ENCODE measurements at regions not wholly inside any gene's neighbourhood (a gene's known extent, or its start where the extent isn't known, plus 50 kb on each side); places are given as distances from the start of the nearest gene placed in this dataset.
"Not testable (repeated sequence)": the region's sequence is repeated elsewhere in the genome, so short reads cannot be mapped to it uniquely, and the experiment has no call there.

DNA sequence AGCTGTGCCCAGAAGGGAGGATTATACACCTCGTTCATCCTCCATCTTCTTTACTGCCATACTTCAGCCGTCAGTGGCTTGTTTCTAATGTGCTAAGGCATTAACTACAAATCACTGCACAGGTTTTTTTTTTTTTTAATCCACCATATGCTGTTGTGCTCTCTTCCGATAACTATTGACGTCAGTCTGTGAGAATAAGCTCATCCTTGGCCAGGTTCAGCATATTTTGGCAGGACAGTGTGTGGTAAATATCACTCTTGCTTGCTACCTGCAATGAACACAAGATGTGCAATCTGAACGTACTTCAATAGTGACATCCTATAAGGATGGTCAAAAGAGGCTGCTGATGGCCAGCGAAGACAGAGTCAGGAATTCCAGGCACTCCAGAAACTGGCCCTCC lies 2030.7 kb upstream of the PCDH20 start:
- DNase-seq (ENCODE audit: low read depth in 2 of 2): no peak

DNA sequence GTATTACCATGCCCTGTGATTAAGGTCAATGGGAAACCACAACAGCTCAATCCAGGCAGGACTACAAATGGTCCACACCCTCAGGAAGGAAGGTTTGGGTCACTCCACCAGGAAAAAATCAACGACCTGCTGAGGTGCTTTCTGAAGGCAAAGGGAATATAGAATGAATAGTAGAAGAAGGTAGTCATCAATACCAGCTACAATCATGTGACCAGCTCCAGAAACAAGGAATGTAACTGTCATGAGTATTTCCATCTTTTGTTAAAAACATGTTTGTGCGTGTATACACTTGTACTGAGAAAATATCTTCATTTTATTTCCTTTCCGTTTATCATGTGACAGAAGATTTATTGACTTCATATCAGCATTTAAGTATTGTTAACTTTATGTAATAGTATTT lies 2028.6 kb upstream of the PCDH20 start:
- not testable (repeated sequence) for DNase-seq (ENCODE audit: low read depth in 2 of 2)

DNA sequence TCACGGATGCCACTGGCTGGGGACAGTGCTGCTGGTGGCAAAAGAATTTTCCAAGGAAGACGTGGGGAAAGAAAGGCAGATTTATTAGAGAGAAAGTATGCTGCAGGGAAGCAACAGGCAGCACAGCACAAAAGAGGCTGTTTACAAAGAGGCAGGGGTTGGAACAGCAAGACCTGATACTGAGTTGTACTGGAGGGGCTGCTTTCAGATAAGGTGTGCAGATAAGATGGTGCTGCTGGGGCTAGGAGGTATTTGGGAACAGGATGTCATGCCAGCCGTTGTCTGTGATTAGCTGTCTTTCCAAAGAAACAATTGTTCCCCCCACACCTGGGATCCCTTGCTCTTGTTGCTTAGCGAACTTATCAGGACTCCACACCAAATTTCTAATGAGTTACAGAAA lies 2023.3 kb upstream of the PCDH20 start:
- no peak for DNase-seq (ENCODE audit: low read depth in 2 of 2)

DNA sequence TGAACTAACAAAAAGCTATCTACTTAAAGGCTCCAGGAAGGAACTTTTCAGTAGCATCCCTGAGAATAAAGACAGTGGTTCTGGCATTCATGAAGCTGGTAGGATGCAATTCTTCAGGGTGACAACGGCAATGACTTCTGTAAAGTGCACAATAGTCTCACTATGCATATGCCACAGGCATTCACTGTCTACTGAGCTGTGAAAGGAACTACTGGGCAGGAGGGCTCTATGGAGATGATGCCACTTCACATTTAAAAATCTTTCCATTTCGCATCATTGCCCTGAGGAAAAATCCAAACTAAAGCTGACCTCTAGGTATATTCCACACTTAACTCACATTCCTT lies 2020.6 kb upstream of the PCDH20 start:
- no peak for DNase-seq (ENCODE audit: low read depth in 2 of 2)

DNA sequence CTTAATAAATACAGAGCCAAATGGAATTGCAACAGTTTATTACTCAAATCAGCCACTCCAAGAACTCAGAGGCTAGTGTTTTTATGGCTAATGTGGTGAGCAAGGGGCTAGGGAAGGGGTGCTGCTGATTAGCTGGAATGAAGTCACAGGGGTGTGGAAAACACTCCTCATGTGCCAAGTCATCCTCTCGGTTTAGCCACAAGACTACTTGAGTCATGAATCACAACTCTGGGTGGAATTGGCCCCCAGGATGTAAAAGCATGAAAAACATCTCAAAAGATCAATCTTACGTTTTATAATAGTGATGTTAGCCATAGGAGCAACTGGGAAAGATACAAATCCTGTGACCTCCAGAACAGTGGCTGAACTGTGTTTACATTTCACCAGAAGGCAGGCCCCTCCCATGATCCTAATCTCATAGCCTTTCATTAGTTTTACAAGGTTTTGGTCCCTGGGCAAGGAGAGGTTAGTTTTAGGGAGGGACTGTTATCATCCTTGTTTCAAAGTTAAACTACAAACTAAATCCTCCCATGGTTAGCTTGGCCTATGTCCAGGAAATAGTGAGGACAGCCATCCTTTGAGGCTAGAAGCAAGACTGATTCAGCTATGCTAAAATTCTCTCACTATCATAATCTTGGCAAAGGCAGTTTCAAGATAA lies 2020.1 kb upstream of the PCDH20 start:
- DNase-seq (ENCODE audit: low read depth in 2 of 2): peak; percentile 99

DNA sequence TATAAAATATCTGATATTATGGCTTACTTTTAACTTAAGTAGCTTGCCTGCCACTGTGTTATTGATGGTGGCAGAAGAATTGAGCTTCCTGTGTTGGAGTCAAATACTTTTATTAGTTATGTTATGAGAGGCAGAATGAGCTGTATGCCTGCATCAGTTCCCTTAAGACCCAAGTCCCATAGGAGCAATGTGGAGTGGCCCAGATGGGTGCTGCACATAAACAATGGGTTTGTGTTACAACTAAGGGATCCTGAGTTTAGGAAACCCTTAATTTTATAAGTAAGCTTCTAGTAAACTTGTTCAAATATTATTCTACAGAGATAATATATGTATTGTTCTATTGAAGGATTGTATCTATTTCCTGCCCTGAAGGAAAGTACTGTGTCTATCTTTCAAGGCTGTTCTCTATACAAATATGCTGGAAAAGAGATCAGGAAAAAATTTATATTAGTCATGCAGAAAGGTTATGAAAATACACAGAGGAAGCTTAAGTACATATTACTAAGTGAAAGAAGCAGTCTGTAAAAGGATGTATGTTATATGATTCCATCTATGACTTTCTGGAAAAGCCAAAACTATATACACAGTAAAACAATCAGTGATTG lies 2018.0 kb upstream of the PCDH20 start:
- DNase-seq (ENCODE audit: low read depth in 2 of 2): no peak

DNA sequence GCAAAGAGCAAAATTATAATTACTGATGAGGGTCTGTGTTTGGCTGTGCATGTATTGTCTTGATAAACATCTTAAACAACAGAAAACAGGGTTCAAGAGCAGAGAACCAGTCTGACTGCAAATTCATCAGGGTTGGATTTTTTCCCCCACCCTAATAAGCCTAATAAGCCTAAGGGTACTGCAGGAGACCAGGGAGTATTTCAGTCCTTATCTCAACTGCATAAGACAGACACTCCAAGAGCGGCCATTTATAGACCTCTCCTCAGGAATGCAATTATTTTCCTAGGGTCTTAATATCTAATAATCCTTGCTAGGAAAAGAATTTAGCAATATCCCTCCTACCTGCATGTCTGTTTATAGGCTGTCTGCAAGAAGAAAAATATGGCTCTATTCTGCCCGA lies 2011.5 kb upstream of the PCDH20 start:
- DNase-seq (ENCODE audit: low read depth in 2 of 2): no peak

DNA sequence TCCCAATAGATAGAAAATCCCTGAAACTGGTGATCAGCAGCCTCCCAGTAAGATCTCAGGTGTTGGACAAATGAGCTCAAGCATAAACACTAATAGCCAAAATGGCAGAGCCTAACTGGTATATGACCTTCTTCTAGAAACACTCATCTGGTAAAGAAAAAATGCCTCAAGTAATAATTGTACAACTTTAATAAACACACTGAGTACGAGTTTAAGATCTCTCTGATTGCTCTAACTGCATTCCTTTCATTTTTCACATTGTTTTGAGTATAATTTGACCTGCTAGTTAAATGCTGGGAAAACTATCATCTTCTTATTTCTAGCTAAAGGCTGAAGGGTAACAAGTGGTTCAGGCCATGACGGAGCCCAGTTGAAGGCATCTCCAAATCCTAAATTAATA lies 2009.5 kb upstream of the PCDH20 start:
- DNase-seq (ENCODE audit: low read depth in 2 of 2): no peak

DNA sequence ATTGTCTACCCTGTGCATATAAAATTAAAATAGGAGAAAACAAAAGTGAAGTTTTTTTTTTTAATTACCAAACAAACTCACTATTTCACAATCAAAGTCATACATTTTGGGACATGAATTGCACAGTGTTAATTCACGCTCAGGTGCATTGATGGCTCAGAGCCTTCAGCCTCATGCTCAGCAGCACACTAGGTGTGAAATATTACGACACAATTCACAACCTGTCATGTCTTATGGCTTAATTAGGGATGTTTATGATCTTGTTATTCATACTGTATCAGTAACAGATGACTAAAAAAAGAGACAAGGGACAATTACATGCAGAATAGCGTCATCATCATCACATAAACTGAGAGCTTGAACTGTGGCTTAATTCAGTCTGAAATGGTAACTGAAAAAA lies 2005.5 kb upstream of the PCDH20 start:
- DNase-seq (ENCODE audit: low read depth in 2 of 2): no peak

DNA sequence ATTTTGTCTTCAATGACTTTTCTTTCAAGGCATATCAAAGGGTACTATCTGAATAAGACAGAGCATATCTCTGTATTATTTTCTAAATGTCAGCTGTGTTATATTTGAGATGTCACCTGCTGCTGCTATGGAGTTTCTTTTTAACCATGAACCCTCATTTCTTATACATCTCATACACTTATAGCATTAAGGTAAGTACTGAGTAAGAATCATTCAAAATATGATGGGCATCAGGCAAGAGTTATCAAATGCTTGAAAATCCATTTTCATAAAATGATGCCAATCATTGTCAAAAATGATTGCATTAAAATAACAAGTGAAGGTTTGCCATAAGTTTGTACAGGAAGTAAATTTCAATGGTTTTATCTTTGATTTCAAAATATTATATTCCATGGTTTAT lies 2005.0 kb upstream of the PCDH20 start:
- DNase-seq (ENCODE audit: low read depth in 2 of 2): no peak

DNA sequence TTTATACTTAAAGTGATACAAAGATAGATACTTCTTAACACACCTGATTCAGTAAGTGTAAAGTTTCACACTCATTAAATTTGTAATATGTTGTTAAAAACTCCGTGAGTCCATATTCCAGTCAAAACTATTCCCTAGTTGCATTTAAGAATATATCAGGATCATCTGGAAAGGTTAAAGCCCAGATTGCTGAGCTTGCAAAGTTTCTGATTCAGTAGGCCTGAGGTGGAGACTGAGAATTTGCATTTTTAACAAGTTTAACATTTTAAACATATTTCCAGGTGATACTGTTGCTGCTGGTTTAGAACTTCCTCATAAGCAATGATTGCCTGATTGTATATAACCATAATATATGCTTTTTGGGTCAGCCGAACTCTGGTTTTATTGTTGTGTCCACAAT lies 1998.6 kb upstream of the PCDH20 start:
- no peak for DNase-seq (ENCODE audit: low read depth in 2 of 2)

DNA sequence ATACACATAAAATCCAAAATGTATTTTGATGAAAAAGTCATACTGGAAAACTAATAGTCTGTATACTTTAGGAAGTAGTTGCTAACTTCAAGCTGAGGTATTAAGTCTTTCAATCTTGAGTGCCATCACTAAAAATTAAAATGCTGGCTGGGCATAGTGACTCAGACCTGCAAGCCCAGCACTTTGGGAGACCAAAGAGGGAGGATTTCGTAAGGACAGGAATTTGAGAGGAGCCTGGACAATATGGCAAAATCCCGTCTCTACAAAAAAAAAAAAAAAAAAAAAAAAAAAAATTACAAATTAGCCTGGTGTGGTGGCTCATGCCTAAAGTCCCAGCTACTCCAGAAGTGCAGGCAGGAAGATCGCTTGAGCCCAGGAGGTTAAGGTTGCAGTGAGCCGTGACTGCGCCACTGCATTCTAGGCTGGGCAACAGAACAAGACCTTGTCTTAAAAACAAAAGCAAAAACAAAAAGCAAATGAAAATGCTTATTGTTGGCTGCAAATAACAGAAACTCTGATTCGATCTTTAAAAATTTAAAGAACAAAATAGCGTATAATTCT lies 1994.2 kb upstream of the PCDH20 start:
- no peak for DNase-seq (ENCODE audit: low read depth in 2 of 2)

DNA sequence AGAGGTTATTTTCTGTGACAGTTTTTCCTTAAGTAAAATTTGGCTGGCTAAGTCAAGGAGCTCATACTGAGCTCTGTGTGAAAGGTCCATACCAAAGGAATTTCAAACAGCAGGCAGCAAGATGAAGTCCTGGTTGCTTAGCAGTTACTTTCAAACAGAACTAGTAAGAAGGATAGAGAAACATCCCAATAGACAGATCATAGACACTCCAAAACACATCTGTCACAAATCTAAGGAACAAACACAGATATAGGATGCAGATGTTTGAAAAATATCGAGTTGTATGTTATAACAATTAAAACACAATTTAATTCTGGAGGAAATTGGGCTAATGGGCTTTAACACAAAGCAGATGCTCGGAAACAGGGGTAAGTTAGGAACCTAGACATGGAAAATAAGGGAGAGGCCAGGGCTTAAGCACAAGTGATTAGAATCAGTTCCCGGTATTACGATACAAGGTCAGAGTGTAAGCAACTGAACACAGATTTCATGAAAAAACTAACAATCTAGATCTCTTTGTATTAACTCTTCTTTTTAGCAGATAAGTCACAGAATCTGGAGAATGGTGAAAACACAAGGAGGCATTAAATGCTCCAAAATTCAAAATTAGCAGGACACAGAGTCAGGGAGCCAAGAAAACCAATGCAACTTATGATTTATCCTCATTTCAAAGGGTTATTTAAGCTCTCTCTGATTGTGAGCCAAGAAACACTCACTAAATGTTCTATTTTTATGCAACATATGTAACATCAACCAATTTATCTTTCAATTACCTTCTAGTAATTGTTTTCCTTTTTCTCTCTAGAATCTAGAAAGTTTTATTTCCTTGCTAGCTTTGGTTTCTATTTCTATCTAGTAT lies 1992.9 kb upstream of the PCDH20 start:
- peak in 1 of 2 experiments; percentile 20 for DNase-seq (ENCODE audit: low read depth in 2 of 2)

DNA sequence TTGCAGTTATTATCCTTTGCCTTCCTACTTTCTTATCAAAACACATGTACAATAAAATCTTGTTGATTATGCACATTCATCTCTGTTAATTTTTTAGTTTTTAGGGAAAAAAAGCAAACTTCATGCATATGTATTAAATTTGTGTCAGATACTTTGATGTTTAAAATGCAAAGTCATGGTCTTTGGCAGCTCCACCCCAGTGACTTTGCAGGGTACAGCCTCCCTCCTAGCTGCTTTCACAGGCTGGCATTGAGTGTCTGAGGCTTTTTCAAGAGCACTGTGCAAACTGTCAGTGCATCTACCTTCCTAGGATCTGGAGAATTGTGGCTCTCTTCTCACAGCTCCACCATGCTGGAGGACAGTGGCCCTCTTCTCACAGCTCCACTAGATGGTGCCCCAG lies 1988.1 kb upstream of the PCDH20 start:
- no peak for DNase-seq (ENCODE audit: low read depth in 2 of 2)

DNA sequence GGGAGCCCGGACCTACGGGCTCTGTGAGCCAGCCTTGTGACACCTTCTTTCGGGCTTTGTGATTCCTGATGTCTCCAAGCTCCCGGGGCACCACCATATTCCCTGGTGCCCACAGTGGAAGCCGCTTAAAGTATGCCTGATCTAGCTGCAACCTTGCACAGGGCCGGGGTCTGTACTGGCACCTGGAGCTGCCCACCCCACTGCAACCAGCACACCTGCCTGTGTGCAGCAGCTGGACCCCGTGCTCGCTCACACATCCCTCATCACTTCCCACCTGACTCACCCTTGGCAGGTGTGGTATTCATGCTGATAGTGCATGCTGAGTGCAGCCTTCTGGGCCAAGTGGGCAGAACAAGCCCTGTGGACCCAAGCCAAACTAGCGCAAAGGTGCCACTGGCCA lies 1981.1 kb upstream of the PCDH20 start:
- DNase-seq (ENCODE audit: low read depth in 2 of 2): no peak

DNA sequence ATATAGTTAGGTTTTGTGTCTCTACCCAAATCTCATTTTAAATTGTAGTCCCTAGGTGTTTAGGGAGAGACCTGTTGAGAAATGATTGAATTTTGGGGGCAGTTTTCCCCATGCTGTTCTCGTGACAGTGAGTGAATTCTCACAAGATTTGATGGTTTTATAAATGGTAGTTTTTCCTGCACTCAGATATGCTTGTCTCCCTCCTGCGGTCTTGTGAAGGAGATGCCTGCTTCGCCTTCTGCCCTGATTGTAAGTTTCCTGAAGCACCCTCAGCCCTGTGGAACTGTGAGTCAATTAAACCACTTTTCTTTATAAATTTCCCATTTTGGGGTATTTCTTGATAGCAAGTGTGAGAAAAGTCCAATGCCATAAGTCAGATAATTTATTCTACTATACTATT lies 1977.5 kb upstream of the PCDH20 start:
- no peak for DNase-seq (ENCODE audit: low read depth in 2 of 2)

DNA sequence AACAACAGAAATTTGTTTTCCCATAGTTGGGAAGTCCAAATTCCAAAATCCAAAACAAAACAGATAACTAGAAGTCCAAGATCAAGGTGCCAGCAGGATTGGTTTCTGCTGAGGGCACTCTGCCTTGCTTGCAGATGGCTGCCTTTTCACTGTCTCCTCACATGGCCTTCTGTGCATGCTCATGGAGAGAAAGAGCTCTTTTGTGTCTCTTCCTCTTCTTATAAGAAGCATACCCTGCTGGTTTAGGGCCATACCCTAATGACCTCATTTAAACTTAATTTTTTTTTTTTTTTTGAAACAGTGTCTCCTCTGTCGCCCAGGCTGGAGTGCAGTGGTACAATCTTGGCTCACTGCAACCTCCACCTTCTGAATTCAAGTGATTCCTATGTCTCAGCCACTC lies 1974.1 kb upstream of the PCDH20 start:
- no peak for DNase-seq (ENCODE audit: low read depth in 2 of 2)

DNA sequence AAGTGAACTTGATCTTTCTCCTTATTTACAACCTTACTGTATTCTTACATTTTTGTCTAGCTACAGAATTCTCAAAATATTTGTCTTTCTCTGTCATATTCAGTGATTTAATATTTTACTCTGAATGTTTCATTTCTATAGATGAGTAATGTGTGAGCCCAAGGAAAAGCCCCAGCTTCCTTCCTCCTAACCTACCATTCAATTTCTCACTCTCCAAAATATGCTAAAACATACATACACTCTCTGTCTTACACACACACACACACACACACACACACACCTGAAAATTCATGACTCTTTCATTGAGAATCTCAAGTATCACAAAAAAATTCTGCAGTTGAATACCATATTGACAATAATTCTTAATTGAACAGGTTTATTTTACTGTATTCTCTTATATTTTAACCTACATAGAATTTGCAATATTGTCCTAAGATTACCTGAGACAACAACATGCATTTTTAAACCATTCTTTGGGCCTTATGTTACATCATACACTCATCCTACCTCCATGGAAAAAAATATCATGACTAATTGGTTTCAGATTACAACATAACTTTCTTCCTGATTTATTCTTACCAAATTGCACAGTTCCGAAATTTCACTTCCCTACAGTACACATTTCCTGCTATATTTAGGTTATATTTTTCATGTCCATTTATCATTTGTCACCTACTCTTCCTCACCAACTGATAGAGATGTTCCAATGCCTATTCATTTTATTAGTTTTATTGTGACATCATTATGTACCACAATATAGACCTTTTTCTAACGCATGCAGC lies 1965.6 kb upstream of the PCDH20 start:
- no peak for DNase-seq (ENCODE audit: low read depth in 2 of 2)

DNA sequence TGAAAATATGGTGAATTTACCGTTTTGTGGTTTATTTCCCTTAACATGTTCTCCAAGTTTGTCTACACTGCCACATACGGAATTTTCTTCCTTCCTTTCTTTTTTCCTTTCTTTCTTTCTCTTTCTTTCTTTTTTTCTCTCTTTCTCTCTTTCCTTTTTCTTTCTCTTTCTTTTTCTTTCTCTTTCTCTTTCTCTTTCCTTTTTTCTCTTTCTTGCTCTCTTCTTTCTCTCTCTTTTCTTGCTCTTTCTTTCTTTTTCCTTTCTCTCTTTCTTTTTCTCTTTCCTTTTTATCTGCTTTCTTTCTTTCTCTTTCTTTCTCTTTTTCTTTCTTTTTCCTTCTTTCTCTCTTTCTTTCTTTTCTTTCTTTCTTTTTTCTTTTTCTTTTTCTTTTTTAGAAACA lies 1962.3 kb upstream of the PCDH20 start:
- no peak for DNase-seq (ENCODE audit: low read depth in 2 of 2)

DNA sequence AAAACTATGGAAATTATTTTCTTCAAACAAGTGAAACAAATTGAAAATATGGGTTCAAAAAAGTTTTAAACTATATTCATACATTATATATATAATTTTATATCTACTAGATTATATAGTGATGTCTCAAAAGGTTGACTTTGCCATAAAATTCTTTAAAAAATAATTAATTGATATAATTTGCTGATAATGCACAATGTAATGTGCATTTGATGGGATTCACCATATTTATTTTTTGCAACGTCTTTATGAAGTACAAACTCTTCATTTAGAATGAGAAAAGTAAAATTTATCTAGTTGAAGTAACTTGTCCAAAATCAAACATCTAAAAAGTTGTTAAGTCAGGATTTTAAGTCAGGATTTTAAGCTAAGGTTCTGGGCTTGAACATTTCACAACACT lies 1954.5 kb upstream of the PCDH20 start:
- DNase-seq (ENCODE audit: low read depth in 2 of 2): no peak

DNA sequence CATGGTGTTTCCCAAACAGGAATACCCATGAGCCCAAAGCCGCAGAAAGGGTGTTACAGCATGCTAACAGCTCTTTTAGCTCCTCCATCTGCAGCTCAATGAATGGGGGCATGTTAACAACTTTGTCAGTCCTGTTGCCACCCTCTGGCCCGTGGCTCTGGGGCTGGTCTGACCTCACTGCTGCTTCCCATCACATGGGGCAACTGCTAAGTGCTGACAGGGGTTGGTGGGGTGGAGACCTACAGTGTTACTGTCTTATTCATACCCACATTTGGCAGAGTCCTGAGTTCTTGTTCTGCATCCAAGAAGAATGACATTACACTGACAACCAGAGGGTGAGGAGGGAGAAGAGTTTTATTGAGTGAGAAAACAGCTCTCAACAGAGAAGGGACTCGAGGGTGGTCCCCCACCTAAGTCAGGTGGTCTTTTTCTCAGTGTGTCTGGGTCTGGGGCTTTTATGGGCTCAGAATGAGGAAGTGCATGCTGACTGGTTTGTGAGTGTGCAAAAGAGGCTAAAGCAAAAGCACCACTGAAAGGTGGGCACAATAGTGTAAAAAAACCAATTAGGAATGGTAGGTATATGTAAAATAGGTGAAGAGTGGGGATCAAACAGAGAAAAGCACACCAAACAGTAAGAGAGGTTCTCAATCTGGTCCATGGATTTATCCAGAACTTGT lies 1952.0 kb upstream of the PCDH20 start:
- DNase-seq (ENCODE audit: low read depth in 2 of 2): no peak

DNA sequence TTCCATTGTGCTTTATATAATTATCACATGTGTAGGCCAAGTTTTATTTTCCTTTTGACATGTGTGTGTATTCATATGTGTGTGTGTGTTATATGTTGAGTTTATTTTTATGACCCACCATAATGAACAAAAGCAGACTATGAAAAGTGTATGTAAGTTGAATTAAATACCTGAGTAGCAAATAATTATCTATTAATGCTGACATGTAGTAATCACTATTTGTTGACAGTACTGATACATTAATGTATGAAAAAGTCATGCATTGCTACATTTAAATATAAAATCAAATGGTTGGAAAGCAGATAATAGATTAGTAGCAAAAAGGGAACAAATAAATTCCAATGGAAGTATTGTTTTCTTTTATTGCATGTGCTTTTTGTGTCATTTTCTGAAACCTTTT lies 1948.5 kb upstream of the PCDH20 start:
- no peak for DNase-seq (ENCODE audit: low read depth in 2 of 2)

All from fibroblast of skin of left quadriceps (primary cell).